ENCODE measurements at regions not wholly inside any gene's neighbourhood (a gene's known extent, or its start where the extent isn't known, plus 50 kb on each side); places are given as distances from the start of the nearest gene placed in this dataset.
"Not testable (repeated sequence)": the region's sequence is repeated elsewhere in the genome, so short reads cannot be mapped to it uniquely, and the experiment has no call there.

GRCh38 chrX:130467936-130468335 is 66.1 kb downstream of the RBMX2 start:
- DNase-seq, result no peak

- DNase-seq, result no peak
These were observed 66.7 kb downstream of the RBMX2 start for GRCh38 chrX:130468395-130468923.

GRCh38 chrX:130482871-130483270 is 81.1 kb downstream of the RBMX2 start:
- no peak for DNase-seq

GRCh38 chrX:130485870-130486269 is 84.1 kb downstream of the RBMX2 start:
- DNase-seq, result no peak

GRCh38 chrX:130495502-130495901 is 93.7 kb downstream of the RBMX2 start:
- DNase-seq, result not testable (repeated sequence)

- DNase-seq, result no peak
These were observed 95.7 kb downstream of the RBMX2 start for GRCh38 chrX:130497531-130497930.

- DNase-seq, result no peak
These were observed 97.0 kb downstream of the RBMX2 start for GRCh38 chrX:130498653-130499274.

GRCh38 chrX:130502016-130502570 is 100.3 kb downstream of the RBMX2 start:
- no peak for DNase-seq

GRCh38 chrX:130504019-130504418 is 102.2 kb downstream of the RBMX2 start:
- no peak for DNase-seq

GRCh38 chrX:130507015-130507414 is 105.2 kb downstream of the RBMX2 start:
- no peak for DNase-seq

- not testable (repeated sequence) for DNase-seq
These were observed 110.7 kb downstream of the RBMX2 start for GRCh38 chrX:130512534-130512933.

- DNase-seq, result no peak
These were observed 114.3 kb downstream of the RBMX2 start for GRCh38 chrX:130516123-130516522.

- no peak for DNase-seq
These were observed 121.9 kb downstream of the RBMX2 start for GRCh38 chrX:130523460-130524394.

- no peak for DNase-seq
These were observed 122.8 kb downstream of the RBMX2 start for GRCh38 chrX:130524476-130525194.

GRCh38 chrX:130529531-130529930 is 127.7 kb downstream of the RBMX2 start:
- DNase-seq, result no peak

- no peak for DNase-seq
These were observed 129.3 kb downstream of the RBMX2 start for GRCh38 chrX:130531066-130531465.

- DNase-seq, result peak in 2 of 4 experiments; percentile 0
These were observed 138.0 kb downstream of the RBMX2 start for GRCh38 chrX:130539721-130540321.

GRCh38 chrX:130543603-130544325 is 142.0 kb downstream of the RBMX2 start:
- DNase-seq, result no peak

- no peak for DNase-seq
These were observed 144.0 kb downstream of the RBMX2 start for GRCh38 chrX:130545796-130546195.

GRCh38 chrX:130549382-130549781 is 147.6 kb downstream of the RBMX2 start:
- not testable (repeated sequence) for DNase-seq

GRCh38 chrX:130550351-130550750 is 148.6 kb downstream of the RBMX2 start:
- no peak for DNase-seq
